Activated gamma-delta T cell treated with anti-CD3 and anti-CD28 coated beads, Interleukin-2, amount 50 U/mL, for 16 hours (primary cell): ENCODE measurements at regions not wholly inside any gene's neighbourhood (a gene's known extent, or its start where the extent isn't known, plus 50 kb on each side); places are given as distances from the start of the nearest gene placed in this dataset.
"Not testable (repeated sequence)": the region's sequence is repeated elsewhere in the genome, so short reads cannot be mapped to it uniquely, and the experiment has no call there.

Experiments
- DNase-seq: peaks from one replicate; pipeline ENCODE4 v3.0.0-alpha.2; 2020; ENCODE audit warnings: low read depth

DNA sequence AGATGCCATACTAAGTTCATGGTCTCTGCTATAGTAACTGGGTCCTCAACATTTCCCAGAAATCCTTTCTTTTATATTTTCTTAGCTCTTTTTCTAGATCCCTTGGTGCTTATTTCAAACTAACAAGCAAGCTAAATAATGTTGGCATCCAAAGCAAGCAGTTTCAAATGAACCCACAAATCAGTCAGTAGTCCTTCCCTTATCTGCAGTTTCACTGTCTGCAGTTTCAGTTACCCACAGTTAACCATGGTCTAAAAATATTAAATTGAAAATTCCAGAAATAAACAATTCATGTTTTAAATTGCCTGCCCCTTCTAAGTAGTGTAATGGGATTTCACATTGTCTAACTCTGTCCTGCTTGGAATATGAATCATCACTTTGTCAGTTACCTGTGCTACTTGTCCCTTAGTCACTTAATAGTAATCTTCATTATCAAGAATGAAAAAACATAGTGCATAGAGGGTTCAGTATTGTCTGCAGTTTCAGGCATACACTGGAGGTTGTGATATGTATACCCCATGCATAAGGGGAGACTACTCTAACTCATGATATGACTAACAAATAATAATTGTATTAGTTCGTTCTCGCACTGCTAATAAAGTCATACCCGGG is 633.7 kb downstream of the MECOM start:
- no peak for DNase-seq

DNA sequence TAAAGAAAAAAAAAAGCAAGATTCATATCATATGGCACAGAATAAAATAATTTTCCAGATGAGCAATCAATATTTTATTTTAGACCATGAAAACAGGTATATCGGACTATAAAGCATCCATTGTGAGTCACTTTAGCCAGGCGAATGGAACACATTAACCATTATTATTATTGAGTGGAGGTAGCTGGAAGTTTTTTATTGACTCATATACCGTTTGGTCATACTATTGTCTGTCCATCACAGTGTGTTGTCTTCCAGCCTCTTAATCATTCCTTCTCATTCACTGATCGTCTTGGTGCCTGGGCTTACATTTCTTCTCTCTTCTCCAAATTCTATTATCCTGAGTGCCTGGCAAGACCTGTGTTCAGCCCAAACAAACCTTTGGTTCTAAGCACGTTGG is 634.8 kb downstream of the MECOM start:
- no peak for DNase-seq

DNA sequence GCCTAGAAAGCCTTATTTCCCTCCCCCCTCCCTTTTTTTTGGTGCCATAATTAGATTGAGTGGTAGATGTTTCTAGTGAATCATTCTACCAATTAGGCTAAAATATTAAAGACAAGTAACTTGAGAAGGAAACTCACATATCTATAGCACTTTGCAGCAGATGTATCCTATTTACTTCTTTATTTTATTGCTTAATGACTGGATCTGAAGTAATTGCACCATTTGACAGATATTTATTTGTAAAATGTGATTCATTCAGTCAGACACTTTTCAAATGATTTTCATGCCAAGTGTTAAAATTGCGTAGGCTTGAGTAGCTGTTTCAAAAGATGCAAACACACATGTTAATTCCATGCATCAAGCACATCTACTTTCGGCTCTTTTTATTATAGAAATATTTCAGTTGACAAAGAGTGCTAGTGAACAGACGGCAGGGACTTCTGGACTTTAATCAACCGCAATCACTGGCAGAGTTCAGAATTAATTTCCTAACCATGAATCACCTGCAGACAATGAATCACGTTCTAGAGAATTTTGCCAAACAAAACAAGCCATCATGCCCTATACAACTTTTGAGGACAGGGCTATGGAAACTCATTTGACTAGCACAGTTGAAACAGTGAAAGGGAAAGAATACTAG is 636.8 kb downstream of the MECOM start:
- DNase-seq: no peak

DNA sequence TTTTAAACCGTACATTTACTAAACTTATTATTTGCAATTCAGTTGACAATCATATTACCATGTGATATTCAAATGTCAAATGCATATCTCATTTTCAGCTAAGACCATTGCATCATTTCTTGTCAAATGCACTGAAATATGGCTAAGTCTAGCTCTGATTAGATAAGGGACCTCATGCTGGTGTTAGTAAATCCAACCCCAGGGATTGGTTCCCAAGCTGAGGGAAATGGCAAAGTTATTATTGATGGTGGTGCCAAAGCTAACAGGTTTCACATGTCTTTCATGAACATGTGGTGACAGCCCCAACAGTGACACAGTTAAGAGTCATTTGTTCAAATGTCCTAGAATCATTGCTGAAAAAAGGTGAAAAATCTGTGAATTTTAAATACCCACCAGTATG is 641.1 kb downstream of the MECOM start:
- DNase-seq: no peak

DNA sequence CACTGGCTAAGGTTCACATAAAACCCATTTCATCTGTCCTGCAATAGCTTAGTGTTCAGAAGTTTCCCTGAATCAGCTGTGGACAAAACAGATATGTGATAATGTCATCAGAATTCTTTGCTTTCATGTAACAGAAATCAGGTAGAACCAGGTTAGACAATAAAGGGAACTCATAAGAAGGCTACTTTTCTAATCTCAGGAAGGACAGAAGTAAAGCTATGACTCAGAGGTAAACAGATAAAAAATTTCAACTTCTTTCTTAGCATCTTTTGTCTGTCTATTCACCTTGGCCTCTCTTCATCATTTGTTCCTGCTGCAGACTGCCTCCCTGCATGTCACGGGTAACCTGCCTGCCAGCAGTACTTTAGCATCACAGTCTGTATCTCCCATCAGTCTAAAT is 643.1 kb downstream of the MECOM start:
- no peak for DNase-seq

DNA sequence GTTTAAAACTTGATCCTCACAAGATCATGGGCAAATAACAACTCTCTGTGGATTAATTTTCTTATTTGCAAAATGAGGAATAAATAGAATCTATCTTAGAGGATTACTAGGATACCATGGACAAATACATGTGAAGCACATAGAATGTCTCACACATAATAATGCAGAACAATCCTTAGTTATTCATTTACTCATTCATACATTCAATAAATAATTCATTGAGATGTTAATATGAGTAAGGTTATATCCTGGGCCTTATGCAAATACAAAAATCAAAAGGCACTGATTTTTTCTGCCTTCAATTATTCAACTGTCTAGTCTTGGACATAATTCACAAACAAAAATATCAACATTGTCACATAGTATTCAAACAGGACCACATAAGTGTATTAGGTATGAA is 654.1 kb downstream of the MECOM start:
- DNase-seq: no peak

DNA sequence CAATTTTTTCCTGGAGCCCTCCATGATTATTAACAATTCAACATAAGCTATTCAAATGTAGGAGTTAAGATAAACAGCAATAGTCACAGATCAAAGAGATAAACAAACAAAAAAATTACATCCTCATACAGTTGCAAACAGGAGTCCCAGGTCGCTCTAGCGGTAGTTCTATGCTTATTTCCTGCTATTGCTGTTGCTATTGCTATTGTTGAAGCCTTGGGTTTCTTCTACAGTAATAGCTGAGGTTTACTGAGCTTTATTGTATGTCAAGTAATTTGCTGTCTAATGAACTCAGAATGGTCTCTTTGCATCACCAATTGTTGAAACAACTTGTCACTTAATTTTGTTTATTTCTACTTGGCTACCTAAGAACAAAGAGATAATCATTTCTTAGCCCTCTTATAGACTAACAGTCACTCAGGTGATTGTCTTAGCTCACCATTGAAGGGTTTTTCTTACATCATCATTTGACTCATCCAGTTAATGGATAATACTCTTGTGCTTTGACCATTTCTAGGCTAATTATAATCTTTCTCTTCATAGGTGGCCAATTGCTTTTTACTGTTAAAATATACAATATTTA is 654.6 kb downstream of the MECOM start:
- DNase-seq: no peak

DNA sequence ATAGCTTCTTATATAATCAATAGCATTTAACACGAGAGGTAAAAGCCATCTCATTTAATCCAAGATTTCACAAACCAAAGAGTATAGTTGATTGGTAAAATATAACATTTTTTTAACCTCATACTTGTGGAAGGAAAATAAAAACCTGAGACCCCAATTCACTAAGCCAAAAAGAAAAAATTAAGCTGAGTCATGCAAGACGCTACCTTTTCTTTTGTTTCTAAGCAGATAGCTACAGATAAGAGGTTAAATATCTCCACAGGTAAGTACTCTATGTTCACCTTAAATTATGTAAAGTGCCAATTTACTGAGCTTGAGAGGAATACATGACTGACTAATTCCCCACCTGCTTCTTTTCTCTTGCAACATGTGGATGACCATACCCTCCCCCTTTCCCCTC is 656.4 kb downstream of the MECOM start:
- no peak for DNase-seq

DNA sequence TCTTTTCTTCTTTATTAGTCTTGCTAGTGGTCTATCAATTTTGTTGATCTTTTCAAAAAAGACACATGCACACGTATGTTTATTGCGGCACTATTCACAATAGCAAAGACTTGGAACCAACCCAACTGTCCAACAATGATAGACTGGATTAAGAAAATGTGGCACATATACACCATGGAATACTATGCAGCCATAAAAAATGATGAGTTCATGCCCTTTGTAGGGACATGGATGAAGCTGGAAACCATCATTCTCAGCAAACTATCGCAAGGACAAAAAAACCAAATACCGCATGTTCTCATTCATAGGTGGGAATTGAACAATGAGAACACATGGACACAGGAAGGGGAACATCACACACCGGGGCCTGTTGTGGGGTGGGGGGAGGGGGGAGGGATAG is 657.1 kb downstream of the MECOM start:
- DNase-seq: not testable (repeated sequence)

DNA sequence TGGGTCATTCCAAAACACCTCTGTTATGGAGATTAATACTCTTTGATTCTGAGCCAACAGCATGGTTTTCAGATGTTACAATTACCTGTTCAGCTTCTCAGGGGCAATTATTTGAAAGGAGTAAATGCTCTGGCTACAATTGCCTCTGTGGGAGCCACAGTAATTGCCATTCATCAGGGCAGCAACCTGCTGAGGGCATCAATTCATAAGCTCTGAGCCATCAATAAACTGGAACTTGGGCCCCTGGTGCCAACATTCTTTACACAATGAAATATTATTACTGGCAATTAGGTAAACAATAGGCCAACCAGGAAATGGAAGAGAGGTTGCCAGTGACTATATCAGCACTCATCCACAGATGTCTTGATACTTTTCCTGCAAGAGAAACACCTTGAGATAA is 660.8 kb downstream of the MECOM start:
- no peak for DNase-seq

DNA sequence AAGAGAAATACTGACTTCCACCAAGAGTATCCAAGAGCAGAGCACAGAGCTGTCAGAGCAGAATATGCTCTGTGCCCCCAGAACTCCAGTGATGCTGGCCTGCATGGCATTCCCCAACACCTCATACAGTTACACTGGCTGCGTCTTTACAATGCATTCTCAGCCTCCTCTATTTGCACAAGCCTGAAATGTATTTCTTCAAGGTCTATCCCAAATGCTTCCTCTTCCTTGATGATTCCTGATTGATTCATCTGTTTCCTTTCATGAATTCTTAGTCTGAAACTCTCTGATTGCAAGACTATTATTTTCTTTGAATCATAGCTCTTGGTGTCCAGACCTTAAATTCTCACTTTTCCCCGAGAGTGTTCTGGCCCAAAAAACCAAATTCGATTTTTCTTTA is 664.7 kb downstream of the MECOM start:
- DNase-seq: no peak

DNA sequence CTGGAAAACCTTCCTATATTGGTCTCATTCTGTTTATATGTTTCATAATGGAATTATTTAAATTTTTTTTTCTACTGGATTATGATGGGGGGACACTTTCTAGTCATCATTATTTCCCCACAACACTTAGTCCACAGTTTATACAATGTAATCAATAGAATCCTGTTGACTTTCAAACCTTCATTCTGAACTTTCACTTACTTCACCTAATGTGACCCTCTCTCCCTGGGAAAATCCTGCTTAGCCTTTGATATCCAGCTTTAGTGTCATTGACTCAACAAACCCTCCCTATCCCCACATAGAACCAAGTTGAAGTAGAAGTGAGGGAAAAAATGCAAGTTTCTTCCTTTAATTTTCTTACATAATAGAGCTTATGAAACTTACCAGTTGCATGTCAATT is 666.0 kb downstream of the MECOM start:
- no peak for DNase-seq

DNA sequence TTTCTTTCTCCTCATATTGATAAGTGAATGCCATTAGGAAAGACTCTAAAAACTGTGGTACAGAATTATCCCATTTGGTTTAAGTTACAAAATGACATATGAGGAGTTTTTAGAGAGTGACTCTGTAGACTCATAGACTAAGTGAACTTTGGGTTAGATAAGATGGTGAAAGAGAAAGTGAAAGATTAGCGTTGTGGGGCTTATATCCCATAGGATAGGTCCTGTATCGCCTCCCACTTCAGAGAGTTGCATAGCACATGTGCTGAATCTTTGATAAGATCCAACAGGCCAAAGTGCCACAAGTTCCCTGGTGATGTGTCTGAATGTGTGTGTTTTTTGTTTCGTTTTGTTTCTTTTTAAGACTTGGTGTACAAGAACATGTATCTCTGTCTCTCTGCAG is 666.9 kb downstream of the MECOM start:
- DNase-seq: no peak

DNA sequence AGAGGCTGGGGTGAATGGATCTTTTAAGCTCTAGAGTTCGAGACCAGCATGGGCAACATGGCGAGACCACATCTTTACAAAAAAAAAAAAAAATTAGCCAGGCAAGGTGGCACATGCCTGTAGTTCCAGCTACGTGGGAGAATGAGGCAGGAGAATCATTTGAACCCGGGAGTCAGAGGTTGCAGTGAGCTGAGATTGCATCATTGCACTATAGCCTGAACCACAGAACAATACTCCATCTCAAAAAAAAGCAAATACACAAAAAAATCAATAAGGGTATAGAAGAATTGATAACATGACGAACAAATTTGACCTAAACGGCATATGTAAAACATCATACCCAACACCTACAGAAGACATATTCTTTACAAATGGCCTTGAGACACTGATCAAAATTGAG is 668.4 kb downstream of the MECOM start:
- no peak for DNase-seq

DNA sequence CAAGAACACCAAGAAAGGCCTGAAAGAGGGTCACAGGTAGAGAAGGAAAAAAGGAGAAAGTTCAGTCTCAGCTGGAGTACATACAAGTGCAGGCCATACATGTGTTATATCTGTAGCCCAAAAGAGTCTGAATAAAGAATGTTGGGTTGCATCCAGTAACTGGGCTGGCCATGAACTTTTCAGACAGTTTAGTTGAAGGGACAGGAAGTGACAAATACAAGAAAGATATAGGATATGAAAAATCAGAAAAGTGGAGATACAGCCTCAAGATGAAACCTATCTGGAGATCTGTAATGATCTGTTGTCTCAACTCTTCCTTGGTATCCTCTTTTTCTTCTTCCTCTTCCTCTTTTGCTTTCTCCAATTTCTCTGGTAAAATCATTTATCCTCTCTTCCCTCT is 671.7 kb downstream of the MECOM start:
- DNase-seq: no peak

DNA sequence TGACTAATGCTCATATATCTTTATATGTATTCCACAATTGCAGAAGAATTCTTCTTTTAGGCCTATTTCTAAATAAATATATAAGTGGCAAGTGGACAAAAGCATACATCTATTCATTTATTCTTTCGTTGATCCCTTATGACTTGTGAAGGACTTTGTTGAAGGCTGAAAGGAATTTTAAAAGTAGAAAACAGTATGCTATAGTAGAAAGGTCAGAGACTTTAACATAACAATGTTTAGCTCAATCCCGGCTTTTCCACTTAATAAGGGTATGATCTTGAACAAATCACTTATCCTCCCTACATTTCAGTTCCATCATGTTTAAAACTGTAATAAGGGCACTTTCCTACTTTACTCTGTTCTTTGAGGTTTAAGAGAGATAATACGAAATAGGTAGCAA is 672.9 kb downstream of the MECOM start:
- DNase-seq: no peak

DNA sequence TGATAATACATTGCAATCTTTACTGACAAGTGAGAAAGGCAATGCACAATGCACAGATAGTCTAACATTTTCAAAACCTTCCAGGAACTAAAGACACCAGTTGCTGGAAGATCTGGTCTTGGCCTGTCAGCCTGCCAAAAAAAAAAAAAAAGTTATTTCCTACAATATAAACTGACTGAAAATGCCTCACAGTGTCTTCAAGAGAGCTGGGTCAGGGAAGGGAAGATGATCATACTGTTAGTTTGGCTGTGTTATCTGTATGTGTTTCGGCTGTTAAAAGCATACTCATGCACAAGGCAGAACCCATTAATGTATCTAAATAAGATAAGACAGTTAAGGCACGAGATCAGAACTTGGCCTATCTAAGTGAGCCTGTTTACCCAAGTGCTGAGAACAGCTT is 673.4 kb downstream of the MECOM start:
- no peak for DNase-seq

DNA sequence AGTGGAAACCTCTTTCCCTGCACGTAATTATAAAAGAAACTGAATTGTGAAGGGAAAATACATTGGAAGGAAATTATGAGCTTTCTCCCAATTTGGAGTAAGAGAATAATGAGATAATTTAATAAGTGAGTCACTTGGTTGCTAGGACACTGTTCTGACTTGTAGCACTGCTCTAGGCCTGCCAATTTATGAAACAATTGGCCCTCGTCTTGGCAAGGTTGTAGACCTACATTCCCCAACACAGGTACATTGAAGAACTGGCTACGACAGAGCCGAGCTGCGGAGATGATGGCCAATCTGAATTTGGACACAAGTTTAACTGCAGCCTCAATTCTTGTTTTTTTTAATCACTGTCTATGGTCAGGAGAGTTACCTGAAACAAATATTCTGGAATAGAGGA is 674.1 kb downstream of the MECOM start:
- no peak for DNase-seq

DNA sequence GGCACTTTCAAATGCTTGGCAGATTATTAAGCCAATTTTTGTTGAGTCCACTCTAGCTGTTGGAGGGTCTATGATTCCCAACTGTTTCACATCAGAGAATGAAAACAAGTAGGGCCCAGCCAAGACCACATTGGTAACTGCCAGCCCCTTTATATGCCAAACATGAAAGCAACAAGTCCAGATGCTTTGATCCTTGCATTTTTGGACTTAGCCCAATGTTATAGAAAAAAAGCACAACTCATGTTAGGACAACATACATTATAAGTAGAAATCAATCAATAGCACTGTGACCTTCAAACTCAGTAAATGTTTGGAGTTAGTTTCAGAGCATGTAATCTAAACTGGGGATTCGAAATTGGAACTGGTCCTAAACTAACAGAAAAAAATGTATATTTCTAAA is 674.7 kb downstream of the MECOM start:
- no peak for DNase-seq

DNA sequence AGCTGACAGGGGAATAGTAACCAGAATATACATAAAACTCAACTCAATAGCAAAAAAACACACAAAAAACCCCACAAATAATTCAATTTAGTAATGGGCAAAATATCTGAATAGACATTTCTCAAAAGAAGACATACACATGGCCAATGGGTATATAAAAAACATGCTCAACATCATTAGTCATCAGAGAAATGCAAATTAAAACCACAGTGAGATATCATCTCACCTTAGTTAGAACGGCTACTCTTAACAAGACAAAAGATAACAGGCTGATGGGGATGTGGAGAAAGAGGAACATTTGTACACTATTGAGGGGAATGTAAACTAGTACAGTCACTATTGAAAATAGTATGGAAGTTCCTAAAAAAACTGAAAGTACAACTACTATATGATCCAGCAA is 678.6 kb downstream of the MECOM start:
- no peak for DNase-seq

DNA sequence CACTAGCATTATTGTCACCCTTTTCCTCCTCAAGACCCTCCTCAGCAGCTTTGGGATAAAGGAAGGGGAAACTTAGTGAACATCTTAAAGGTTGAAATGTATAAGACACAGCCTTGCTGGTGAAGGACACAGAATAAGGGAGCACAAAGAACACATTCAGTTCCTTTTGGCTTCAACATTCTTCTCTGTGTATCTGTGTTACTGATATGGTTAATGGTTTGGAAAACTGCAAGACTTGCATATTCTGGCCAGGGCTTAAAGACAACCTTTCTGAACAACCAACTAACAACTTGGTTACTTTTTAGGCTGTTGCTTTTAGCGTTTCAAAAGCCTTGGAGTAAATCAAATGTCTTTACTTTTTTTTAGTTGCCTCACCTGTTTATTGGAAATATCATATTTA is 680.5 kb downstream of the MECOM start:
- DNase-seq: no peak

DNA sequence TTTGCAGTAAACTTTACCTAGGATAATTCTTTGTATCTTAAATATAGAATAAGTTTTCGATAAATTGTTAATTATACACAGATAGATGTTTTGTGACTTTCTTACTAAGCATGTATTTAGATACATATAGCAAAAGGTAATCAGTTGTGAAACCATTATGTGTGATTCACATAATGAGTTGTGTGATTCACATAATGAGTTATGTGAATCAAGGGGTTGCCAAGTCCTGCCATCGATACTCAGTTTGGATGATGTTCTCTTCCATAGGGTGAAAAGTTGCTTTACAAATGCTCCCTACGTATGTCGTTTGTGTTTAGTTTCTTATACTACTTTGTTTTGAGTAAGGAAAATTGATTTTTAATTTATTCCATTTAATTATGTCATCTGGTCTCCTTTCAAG is 682.1 kb downstream of the MECOM start:
- DNase-seq: no peak

DNA sequence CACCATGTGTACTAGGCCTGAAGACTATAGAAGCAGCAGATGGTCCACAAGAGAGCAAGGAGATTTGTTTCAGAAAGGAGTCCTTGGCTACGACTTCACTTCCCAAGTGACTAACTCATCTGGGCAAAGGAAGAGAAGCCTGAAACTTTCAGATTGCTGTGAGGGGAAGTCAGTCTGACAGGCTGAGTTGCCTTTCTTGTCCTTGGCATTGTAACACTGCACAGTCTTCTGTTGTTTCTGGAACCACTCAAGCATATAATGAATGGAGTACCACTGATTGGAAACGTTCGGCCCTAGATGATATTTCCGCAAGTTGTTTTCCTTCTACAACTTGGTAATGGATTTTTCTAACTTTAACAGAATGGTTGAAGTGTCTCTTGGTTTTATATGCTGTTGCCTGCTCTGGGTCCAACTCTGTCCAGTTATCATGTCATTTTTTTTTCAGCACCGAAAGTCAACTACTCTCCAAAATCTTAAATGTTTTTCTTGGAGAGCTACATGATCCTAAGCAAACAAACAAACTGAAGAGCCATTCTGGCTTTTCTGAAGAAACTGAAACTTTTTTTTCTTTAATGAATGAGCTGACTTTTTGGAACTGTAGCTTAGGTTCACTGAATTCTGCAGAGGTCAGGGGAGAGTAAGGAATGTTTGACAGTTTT is 685.7 kb downstream of the MECOM start:
- DNase-seq: no peak

DNA sequence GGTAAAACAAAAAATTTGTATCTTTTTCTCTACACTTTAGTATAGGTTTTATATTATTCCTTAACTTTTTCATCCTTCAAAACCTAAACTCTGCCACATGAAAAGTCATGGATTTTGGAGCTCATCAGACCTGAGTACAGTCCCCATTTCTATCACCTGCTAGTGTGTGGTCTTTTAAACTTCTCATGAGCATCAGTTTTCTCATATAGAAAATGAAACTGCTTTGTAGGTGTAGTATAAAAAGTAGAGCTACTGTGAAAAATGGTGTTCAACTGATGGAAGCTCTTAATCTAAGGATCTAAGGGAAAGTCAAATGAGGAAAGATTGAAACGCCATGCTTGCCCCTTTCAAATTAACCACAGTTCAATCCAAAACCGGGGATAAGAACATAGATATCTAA is 686.5 kb downstream of the MECOM start:
- no peak for DNase-seq
